ENCODE measurements at regions not wholly inside any gene's neighbourhood (a gene's known extent, or its start where the extent isn't known, plus 50 kb on each side); places are given as distances from the start of the nearest gene placed in this dataset.
A peak's percentile ranks its signal among the peaks of the same experiment; 100 is the strongest.

- no peak for DNase-seq
These were observed 62.9 kb upstream of the OXGR1 start for GRCh38 chr13:97057176-97057575.

GRCh38 chr13:97058391-97058790, 64.1 kb upstream of the OXGR1 start:
- no peak for DNase-seq

DNA sequence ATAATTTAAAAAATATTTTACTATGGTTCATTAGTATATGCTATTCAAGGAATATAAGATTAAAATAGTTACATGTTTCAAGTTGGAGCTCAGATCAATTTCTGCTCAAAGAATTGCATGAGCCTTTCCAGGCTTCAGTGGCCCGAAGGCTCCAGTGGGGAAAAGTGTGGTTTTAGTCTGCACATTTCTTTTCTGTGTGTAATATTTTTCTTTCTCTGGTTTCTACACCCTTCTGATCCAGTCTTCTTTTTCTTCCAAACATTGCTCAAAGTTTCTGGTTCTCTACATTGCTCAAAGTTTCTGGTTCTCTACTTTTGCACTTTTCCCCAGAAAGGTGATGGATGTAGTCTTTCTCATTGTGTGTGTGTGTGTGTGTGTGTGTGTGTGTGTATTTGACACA, 64.7 kb upstream of the OXGR1 start:
- DNase-seq, result no peak

- DNase-seq, result no peak
These were observed 73.0 kb upstream of the OXGR1 start for GRCh38 chr13:97067017-97067895.

DNA sequence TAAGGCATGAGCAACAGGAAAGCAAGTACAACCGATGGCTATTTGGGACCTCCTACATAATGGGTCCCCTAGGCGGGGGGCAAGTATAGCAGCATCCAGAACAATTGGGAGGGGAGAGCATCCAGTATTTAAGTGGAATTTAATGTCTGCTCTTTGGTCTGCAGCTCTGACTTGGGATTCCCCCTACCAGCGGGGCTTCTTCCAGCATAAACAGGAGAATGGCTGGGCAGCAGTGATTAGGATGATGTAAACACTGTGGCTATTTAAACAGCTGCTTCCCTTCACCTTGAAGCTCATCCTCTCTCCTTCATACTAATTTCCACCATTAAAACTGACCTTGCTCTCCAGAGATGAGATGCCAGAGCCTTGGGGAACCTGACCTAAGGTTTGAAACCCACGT, 73.9 kb upstream of the OXGR1 start:
- no peak for DNase-seq

DNA sequence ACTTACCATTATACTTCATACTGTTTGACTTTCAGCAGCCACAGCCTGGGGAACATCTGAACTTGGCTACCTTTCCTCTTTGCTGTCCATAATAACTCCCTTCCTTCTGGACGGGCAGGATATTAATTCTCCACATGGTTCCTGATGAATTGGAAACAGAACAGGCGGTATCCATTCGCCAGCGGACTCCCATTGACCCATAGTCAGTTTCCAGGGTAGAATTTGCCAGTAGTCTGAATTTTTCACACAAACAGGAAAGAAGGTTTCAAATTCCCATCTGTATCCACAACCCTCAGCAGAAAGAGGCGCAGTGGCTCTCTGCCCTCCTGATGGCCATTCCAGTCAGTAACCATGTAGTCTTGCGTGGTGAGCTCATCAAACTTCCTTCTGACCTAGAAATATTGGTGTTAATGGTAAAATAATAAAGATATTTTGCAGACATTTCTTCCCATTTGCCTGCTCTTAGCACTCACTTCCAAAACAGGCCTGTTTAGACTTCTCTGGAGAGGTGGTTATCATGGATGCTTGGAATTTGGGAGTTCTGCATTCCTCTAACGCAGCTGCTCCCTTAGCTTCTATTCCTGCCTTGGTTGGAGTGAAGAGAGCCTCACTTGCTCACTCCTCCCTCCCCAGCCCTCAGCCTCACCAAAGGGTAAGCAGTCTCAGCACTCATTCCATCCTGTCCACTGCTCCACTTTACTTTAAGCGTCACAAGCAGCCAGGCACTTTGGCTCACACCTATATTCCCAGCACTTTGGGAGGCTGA, 75.0 kb upstream of the OXGR1 start:
- no peak for DNase-seq

DNA sequence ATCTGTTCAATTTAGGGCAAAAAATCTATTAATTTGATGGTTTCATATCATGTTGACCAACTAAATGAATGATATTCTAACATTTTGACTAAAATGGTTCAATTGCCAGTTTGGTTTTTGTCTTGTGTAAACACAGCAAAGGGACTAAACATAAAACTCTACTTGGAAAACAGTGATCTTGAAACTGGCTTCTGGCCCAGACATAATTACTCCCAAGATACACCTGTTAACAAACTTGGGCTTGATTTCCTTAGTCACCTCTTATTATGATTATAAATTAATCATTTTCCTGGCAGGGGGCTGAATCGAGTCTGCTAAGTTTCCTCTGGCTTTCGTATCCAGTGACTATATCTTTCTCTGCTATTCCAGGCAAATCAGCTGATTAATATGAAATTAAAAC, 78.0 kb upstream of the OXGR1 start:
- no peak for DNase-seq

GRCh38 chr13:97074618-97075017, 80.3 kb upstream of the OXGR1 start:
- DNase-seq, result no peak

- no peak for DNase-seq
These were observed 82.6 kb upstream of the OXGR1 start for GRCh38 chr13:97076898-97077297.

GRCh38 chr13:97077341-97077740, 83.1 kb upstream of the OXGR1 start:
- DNase-seq, result no peak

DNA sequence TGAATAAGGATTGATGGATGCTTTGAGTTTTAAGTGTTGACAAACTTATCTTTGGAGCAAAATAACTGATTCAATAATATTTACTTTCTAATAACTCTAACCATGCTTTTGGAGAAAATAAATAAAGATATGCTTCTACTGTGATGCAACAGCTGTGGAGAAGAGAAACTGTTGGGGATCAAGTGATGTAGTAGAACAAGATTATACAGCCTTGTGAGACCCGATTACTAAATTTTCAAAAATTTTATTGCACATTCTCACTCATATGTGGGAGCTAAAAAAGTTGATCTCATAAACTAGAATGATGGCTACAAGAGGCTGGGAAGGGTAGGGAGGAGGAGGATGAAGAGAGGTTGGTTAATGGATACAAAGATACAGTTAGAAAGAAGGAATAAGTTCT, 85.5 kb upstream of the OXGR1 start:
- no peak for DNase-seq

GRCh38 chr13:97082461-97083207, 88.4 kb upstream of the OXGR1 start:
- DNase-seq, result no peak

DNA sequence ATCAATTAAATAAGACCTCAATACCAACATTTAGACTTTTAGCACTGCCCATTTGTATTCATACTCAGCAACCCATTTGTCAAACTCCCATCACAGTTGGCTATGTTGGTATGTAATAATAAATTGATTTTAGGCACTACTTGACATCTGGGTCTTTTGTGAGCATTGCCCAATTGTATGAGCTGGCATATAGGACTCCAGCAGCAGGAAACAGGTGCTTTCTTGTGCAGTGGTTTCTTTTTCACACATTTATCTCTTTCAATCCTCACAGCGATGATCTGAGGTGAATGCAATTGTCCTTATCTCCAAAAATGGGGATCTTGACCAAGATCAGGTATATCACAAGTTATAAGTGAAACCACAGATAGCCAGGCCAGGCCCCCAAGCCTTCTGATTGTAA, 96.9 kb upstream of the OXGR1 start:
- DNase-seq, result no peak

DNA sequence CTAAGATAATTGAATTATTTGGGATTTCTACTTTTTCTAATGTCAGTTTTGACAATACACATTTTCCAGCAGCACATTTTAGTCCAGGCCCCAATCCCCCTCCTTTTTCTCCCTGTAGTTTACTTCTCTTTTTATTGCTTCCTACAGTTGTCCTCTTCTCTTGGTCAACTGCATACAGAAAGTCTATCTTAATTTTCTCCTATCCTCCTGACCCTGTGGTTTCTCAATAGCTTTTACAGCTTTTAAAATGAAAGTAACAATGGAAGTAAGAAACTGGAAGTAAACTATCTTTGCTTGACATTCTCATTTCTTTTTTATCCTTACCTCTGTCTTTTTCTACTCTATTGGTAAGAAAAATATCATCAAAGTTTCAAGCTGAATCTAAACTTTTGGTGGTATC, 106.5 kb upstream of the OXGR1 start:
- DNase-seq, result no peak

- DNase-seq, result no peak
These were observed 107.8 kb upstream of the OXGR1 start for GRCh38 chr13:97101912-97102708.

DNA sequence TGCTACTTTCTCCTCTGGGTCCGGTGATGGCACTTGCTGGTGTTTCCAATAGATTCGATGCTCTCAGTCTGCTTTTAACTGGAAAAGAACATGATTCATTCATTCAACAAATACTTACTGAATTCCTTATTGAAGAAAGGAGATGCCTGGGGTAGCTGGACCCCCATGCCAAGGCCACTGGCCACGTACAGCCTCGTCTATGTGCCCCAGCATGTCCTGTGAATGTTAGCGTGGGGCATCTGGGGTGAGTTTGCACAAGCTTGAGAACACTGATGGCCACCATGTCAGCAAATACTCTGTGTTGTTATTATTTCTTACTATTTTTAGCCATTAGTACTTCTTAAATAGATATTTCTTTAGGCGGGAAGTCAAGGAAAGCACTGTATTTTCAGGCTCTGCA, 112.0 kb upstream of the OXGR1 start:
- no peak for DNase-seq

- DNase-seq, result no peak
These were observed 113.7 kb upstream of the OXGR1 start for GRCh38 chr13:97107815-97108529.

DNA sequence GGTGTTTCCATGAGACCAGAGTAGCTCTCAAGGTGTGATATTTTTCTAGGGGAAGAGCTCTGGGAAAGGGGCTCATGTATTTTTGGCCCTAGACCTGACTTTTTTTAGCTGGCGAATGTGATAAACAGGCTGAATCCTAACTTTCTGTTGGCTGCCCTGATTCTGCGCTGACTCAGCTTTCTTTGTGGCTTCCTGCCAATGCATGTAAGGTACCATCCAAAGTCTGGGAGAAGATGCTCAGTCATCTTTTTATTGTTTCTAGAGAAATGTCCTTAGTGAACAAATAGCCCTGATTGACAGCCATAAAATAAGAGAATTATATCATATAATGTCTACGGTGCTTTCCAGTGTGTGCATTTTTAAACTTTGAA, 113.6 kb upstream of the MBNL2 start:
- no peak for DNase-seq

GRCh38 chr13:97109256-97109655, 112.9 kb upstream of the MBNL2 start:
- DNase-seq, result no peak

GRCh38 chr13:97109841-97110492, 112.2 kb upstream of the MBNL2 start:
- peak; percentile 69 for DNase-seq

- DNase-seq, result no peak
These were observed 111.2 kb upstream of the MBNL2 start for GRCh38 chr13:97110936-97111335.

DNA sequence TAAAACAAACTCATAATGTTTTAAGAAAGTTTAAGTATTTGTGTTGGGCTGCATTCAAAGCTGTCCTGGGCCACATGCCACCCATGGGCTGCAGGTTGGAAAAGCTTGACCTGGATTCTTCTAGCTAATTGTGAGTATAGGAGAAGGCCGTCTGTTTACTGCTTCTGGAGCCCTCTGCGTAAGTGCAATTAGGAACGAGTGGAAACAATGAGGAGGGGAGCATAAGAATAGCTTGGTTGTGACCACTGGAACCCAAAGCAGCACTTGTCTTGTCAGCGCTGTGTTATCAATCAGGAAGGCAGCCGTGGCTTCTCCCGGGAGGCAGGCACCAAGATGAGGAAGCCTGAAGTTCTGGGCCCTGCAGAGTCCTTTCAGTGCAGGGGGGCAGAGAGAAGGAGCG, 110.4 kb upstream of the MBNL2 start:
- no peak for DNase-seq

Measured in activated T-cell treated with anti-CD3 and anti-CD28 coated beads for 4 hours (primary cell).